Mesendoderm (in vitro differentiated cells): ENCODE measurements at regions not wholly inside any gene's neighbourhood (a gene's known extent, or its start where the extent isn't known, plus 50 kb on each side); places are given as distances from the start of the nearest gene placed in this dataset.

Experiments used
- DNase-seq: peaks from one replicate; pipeline ENCODE4 v3.0.0; 2013
- H2AK5ac ChIP-seq: 2 replicates; pipeline ENCODE4 v1.6.1; 2013; ENCODE audit warnings: low read length, inconsistent platforms
- H2BK120ac ChIP-seq: 2 replicates; pipeline ENCODE4 v1.6.1; 2013; ENCODE audit warnings: low read depth, mild to moderate bottlenecking, low read length, moderate library complexity, mixed read lengths
- H2BK15ac ChIP-seq: replicated peaks from 2 replicates; pipeline ENCODE4 v1.6.1; 2013; ENCODE audit warnings: low read depth, mild to moderate bottlenecking, moderate library complexity
- H2BK5ac ChIP-seq: 2 replicates; pipeline ENCODE4 v1.6.1; 2013; ENCODE audit warnings: low read length, inconsistent platforms
- H3K18ac ChIP-seq: 2 replicates; pipeline ENCODE4 v1.6.1; 2013; ENCODE audit warnings: mild to moderate bottlenecking, low read length, mixed read lengths
- H3K23ac ChIP-seq: one replicate; pipeline ENCODE4 v1.6.1; 2013; ENCODE audit warnings: low read length
- H3K27ac ChIP-seq: 2 replicates; pipeline ENCODE4 v1.5.1; 2013; ENCODE audit warnings: low read depth, mild to moderate bottlenecking, inconsistent platforms, low read length, moderate library complexity
- H3K27me3 ChIP-seq: 2 replicates; pipeline ENCODE4 v1.6.1; 2013; ENCODE audit warnings: low read length, control low read depth, mild to moderate bottlenecking, inconsistent platforms; ENCODE audit not compliant: insufficient read depth, poor library complexity
- H3K36me3 ChIP-seq: 2 replicates; pipeline ENCODE4 v1.6.1; 2013; ENCODE audit warnings: low read length, inconsistent platforms; ENCODE audit not compliant: control insufficient read depth, insufficient read depth
- H3K4ac ChIP-seq: one replicate; pipeline ENCODE4 v1.6.1; 2013; ENCODE audit warnings: low read depth, mild to moderate bottlenecking, low read length, moderate library complexity
- H3K4me1 ChIP-seq: 2 replicates; pipeline ENCODE4 v1.6.1; 2013; ENCODE audit warnings: low read depth, low read length, inconsistent platforms; ENCODE audit not compliant: control insufficient read depth
- H3K4me2 ChIP-seq: 2 replicates; pipeline ENCODE4 v1.6.1; 2013; ENCODE audit warnings: low read length
- H3K4me3 ChIP-seq: 2 replicates; pipeline ENCODE4 v1.5.1; 2013; ENCODE audit warnings: mild to moderate bottlenecking, low read length
- H3K56ac ChIP-seq: one replicate; pipeline ENCODE4 v1.6.1; 2013; ENCODE audit warnings: low read length
- H3K79me1 ChIP-seq: 2 replicates; pipeline ENCODE4 v1.6.1; 2013; ENCODE audit warnings: low read length, inconsistent platforms
- H3K79me2 ChIP-seq: 2 replicates; pipeline ENCODE4 v1.6.1; 2013; ENCODE audit warnings: mild to moderate bottlenecking, low read length; ENCODE audit not compliant: control insufficient read depth, insufficient read depth
- H3K9ac ChIP-seq: 2 replicates; pipeline ENCODE4 v1.6.1; 2013; ENCODE audit warnings: low read length, inconsistent platforms
- H4K5ac ChIP-seq: one replicate; pipeline ENCODE4 v1.6.1; 2013; ENCODE audit warnings: low read length
- H4K8ac ChIP-seq: one replicate; pipeline ENCODE4 v1.6.1; 2013; ENCODE audit warnings: low read depth, mild to moderate bottlenecking, control low read depth, low read length, moderate library complexity
- WGBS: extraction: QIAGEN DNeasy Blood & Tissue Kit; methylation state at CpG from one replicate; pipeline ENCODE4 v1.1.7; 2013; ENCODE audit warnings: low lambda C conversion rate, missing lambda C conversion rate; ENCODE audit not compliant: insufficient coverage; ENCODE audit errors: extremely low coverage; 5-methylcytosine and 5-hydroxymethylcytosine counted together

GRCh38 chr20:4635781-4636180 lies 50.5 kb upstream of the PRNP start:
- Histone ChIP-seq H2BK5ac (no peak overlapping the region), H3K56ac (no peak overlapping the region), H2BK15ac (no peak overlapping the region), H3K79me1 (no peaks in the 10 kb centered on the region), H4K8ac (no peak overlapping the region), H3K36me3 (no peaks in the 10 kb centered on the region), H3K4me1 (no peaks in the 10 kb centered on the region), H2BK120ac (no peak overlapping the region), H3K27me3 (no peaks in the 10 kb centered on the region), H3K4me2 (no peak overlapping the region), H3K4me3 (no peak overlapping the region), H3K79me2 (no peaks in the 10 kb centered on the region), H2AK5ac (no peak overlapping the region), H3K23ac (no peak overlapping the region), H3K9ac (no peak overlapping the region), H3K27ac (no peak overlapping the region), H3K4ac (no peak overlapping the region), H3K18ac (no peak overlapping the region), H4K5ac (no peak overlapping the region)
- no CpG with 5 or more reads among the region's 5 CpGs for WGBS
- no peak for DNase-seq

- Histone ChIP-seq H3K23ac (no peak overlapping the region), H2BK15ac (no peak overlapping the region), H2BK120ac (no peak overlapping the region), H4K8ac (no peak overlapping the region), H3K56ac (no peak overlapping the region), H3K4me2 (no peak overlapping the region), H3K18ac (no peak overlapping the region), H2BK5ac (no peak overlapping the region), H3K9ac (no peak overlapping the region), H3K4me1 (no peaks in the 10 kb centered on the region), H3K79me2 (no peaks in the 10 kb centered on the region), H4K5ac (no peak overlapping the region), H3K4ac (no peak overlapping the region), H3K27me3 (no peaks in the 10 kb centered on the region), H3K4me3 (no peak overlapping the region), H3K79me1 (no peaks in the 10 kb centered on the region), H2AK5ac (no peak overlapping the region), H3K27ac (no peak overlapping the region), H3K36me3 (no peaks in the 10 kb centered on the region)
- peak; percentile 13 for DNase-seq
- WGBS = no CpG with 5 or more reads among the region's 1 CpG
Measured at GRCh38 chr20:4635342-4635741, 50.9 kb upstream of the PRNP start.

- Histone ChIP-seq H3K4me3 (no peak overlapping the region), H3K36me3 (no peaks in the 10 kb centered on the region), H3K4me2 (no peak overlapping the region), H3K9ac (no peak overlapping the region), H2BK5ac (no peak overlapping the region), H2AK5ac (no peak overlapping the region), H3K4ac (no peak overlapping the region), H3K18ac (no peak overlapping the region), H2BK15ac (no peak overlapping the region), H4K8ac (no peak overlapping the region), H3K4me1 (no peaks in the 10 kb centered on the region), H4K5ac (no peak overlapping the region), H3K27ac (no peak overlapping the region), H3K27me3 (no peaks in the 10 kb centered on the region), H3K23ac (no peak overlapping the region), H3K56ac (no peak overlapping the region), H2BK120ac (no peak overlapping the region), H3K79me2 (no peaks in the 10 kb centered on the region), H3K79me1 (no peaks in the 10 kb centered on the region)
- no CpG with 5 or more reads among the region's 4 CpGs for WGBS
- DNase-seq = peak; percentile 72
Measured at GRCh38 chr20:4633780-4634179, 52.5 kb upstream of the PRNP start.

- Histone ChIP-seq H3K4ac (no peak overlapping the region), H4K5ac (no peak overlapping the region), H3K79me2 (no peaks in the 10 kb centered on the region), H2BK5ac (no peak overlapping the region), H2BK15ac (no peak overlapping the region), H3K4me2 (no peak overlapping the region), H3K4me1 (no peaks in the 10 kb centered on the region), H3K9ac (no peak overlapping the region), H3K79me1 (no peaks in the 10 kb centered on the region), H2BK120ac (no peak overlapping the region), H3K18ac (no peak overlapping the region), H3K27ac (no peak overlapping the region), H4K8ac (no peak overlapping the region), H3K4me3 (no peak overlapping the region), H3K56ac (no peak overlapping the region), H3K36me3 (no peaks in the 10 kb centered on the region), H3K23ac (no peak overlapping the region), H2AK5ac (no peak overlapping the region), H3K27me3 (no peaks in the 10 kb centered on the region)
- no CpG with 5 or more reads among the region's 3 CpGs for WGBS
- DNase-seq = peak; percentile 66
Measured at GRCh38 chr20:4633379-4633778, 52.9 kb upstream of the PRNP start.

GRCh38 chr20:4632876-4633275 lies 53.4 kb upstream of the PRNP start:
- no peak for DNase-seq
- no peak overlapping the region for H3K18ac ChIP-seq
- no peak overlapping the region for H3K27ac ChIP-seq
- H3K4ac ChIP-seq = no peak overlapping the region
- no peak overlapping the region for H3K56ac ChIP-seq
- H2BK15ac ChIP-seq = no peak overlapping the region
- H2BK5ac ChIP-seq = no peak overlapping the region
- H3K4me3 ChIP-seq = no peak overlapping the region
- H3K36me3 ChIP-seq = no peaks in the 10 kb centered on the region
- no peak overlapping the region for H4K8ac ChIP-seq
- WGBS = no CpG with 5 or more reads among the region's 4 CpGs
- H3K79me1 ChIP-seq = no peaks in the 10 kb centered on the region
- no peaks in the 10 kb centered on the region for H3K27me3 ChIP-seq
- no peak overlapping the region for H3K9ac ChIP-seq
- no peaks in the 10 kb centered on the region for H3K79me2 ChIP-seq
- H3K23ac ChIP-seq = no peak overlapping the region
- no peaks in the 10 kb centered on the region for H3K4me1 ChIP-seq
- H4K5ac ChIP-seq = no peak overlapping the region
- no peak overlapping the region for H2BK120ac ChIP-seq
- H3K4me2 ChIP-seq = no peak overlapping the region
- no peak overlapping the region for H2AK5ac ChIP-seq

- H3K23ac ChIP-seq = no peak overlapping the region
- no peak overlapping the region for H3K4me2 ChIP-seq
- DNase-seq = no peak
- H4K8ac ChIP-seq = no peak overlapping the region
- H4K5ac ChIP-seq = no peak overlapping the region
- WGBS = no CpG with 5 or more reads among the region's 4 CpGs
- no peak overlapping the region for H2BK5ac ChIP-seq
- no peaks in the 10 kb centered on the region for H3K4me1 ChIP-seq
- no peak overlapping the region for H3K4me3 ChIP-seq
- H3K56ac ChIP-seq = no peak overlapping the region
- no peak overlapping the region for H2BK15ac ChIP-seq
- H3K27me3 ChIP-seq = no peaks in the 10 kb centered on the region
- H3K18ac ChIP-seq = no peak overlapping the region
- H2BK120ac ChIP-seq = no peak overlapping the region
- H3K79me2 ChIP-seq = no peaks in the 10 kb centered on the region
- no peak overlapping the region for H3K4ac ChIP-seq
- no peak overlapping the region for H3K9ac ChIP-seq
- no peak overlapping the region for H2AK5ac ChIP-seq
- H3K36me3 ChIP-seq = no peaks in the 10 kb centered on the region
- H3K27ac ChIP-seq = no peak overlapping the region
- H3K79me1 ChIP-seq = no peaks in the 10 kb centered on the region
Measured at GRCh38 chr20:4626228-4626627, 60.0 kb upstream of the PRNP start.
